Breast epithelium (tissue), 4 donors: ENCODE measurements at regions not wholly inside any gene's neighbourhood (a gene's known extent, or its start where the extent isn't known, plus 50 kb on each side); places are given as distances from the start of the nearest gene placed in this dataset.

Experiments used
- DNase-seq, 2 donors: peaks; one replicate each; pipeline ENCODE4 v3.0.0-alpha.2; 2019; ENCODE audit warnings: low spot score in 2 of 2
- H3K27ac ChIP-seq, 2 donors: fragments of 200-600 bp; sonication (generic) in 1 of 2; one replicate each; pipeline ENCODE4 v1.5.1; 2016 to 2019; ENCODE audit warnings: mild to moderate bottlenecking in 1 of 2
- H3K27me3 ChIP-seq, 2 donors: fragments of 200-600 bp; sonication (generic) in 1 of 2; one replicate each; pipeline versions ENCODE4 v1.5.1 to v1.6.0; 2017 to 2019; ENCODE audit warnings: control low read depth in 1 of 2, mild to moderate bottlenecking in 1 of 2
- H3K36me3 ChIP-seq: fragments of 200-600 bp; one replicate; pipeline ENCODE4 v1.5.1; 2019
- H3K4me1 ChIP-seq, 2 donors: fragments of 200-600 bp; sonication (generic); one replicate each; pipeline ENCODE4 v1.5.1; 2016 to 2019; ENCODE audit warnings: control low read depth in 1 of 2
- H3K4me3 ChIP-seq, 3 donors: fragments of 200-600 bp; sonication (generic); 1 replicate in 2 of 3; 2 replicates in 1 of 3; pipeline ENCODE4 v1.5.1; 2016 to 2019; ENCODE audit warnings: mild to moderate bottlenecking in 3 of 3, moderate library complexity in 2 of 3
- H3K9me3 ChIP-seq, 2 donors: fragments of 200-600 bp; sonication (generic) in 1 of 2; one replicate each; pipeline ENCODE4 v1.5.1; 2016 to 2019; ENCODE audit warnings: control low read depth in 1 of 2
- POLR2A ChIP-seq: fragments of 450-650 bp; IDR thresholded peaks from one replicate; pipeline ENCODE4 v1.6.1; 2016; ENCODE audit warnings: antibody characterized with exemption, mild to moderate bottlenecking, moderate library complexity
- POLR2AphosphoS5 ChIP-seq, 3 donors: sonication (generic); formaldehyde crosslinking; IDR thresholded peaks; one replicate each; pipeline ENCODE4 v1.6.1; 2017; ENCODE audit warnings: antibody characterized with exemption in 3 of 3
- intact Hi-C: fragments of 100-400 bp; cut with DNase I; formaldehyde crosslinking; loops from one replicate; pipeline ENCODE4 v1.15.1; 2023; ENCODE audit warnings: low total_unique reads
- TF ChIP-seq, protein P1 (sequence below), 3 donors: fragments of 450-650 bp; IDR thresholded peaks; one replicate each; pipeline ENCODE4 v1.5.1; 2016 to 2017; ENCODE audit warnings: antibody characterized with exemption in 3 of 3, mild to moderate bottlenecking in 3 of 3, moderate library complexity in 3 of 3

DNA sequence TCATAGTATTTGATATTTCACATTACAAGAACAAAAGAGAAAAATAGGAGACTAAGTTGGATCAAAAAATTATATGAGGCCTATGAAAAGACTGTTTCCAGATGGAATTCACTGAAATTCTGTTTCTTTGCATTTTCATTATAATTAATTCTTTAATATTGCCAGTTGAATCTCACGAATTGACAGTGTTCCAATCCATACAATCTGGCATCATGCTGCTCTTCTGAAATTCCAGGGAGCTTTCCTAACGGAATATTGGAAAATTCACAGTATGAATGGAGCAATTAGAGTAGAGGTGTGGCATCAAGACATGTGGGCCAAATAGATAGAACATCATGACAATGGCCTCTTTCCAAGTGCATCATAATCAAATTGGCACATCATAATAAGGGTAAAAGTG, 1178.9 kb upstream of the WWC1 start:
- DNase-seq = no peak
- no peaks in the 10 kb centered on the region for H3K27me3 ChIP-seq
- no peak overlapping the region for H3K4me3 ChIP-seq
- H3K4me1 ChIP-seq = no peaks in the 10 kb centered on the region
- no peak overlapping the region for H3K27ac ChIP-seq
- H3K36me3 ChIP-seq = no peaks in the 10 kb centered on the region
- intact Hi-C loops = no loop called here
- TF ChIP-seq POLR2A (no peak), POLR2AphosphoS5 (IDR thresholded peaks at IDR 0.05) (no peak)
- TF ChIP-seq, protein P1, sequence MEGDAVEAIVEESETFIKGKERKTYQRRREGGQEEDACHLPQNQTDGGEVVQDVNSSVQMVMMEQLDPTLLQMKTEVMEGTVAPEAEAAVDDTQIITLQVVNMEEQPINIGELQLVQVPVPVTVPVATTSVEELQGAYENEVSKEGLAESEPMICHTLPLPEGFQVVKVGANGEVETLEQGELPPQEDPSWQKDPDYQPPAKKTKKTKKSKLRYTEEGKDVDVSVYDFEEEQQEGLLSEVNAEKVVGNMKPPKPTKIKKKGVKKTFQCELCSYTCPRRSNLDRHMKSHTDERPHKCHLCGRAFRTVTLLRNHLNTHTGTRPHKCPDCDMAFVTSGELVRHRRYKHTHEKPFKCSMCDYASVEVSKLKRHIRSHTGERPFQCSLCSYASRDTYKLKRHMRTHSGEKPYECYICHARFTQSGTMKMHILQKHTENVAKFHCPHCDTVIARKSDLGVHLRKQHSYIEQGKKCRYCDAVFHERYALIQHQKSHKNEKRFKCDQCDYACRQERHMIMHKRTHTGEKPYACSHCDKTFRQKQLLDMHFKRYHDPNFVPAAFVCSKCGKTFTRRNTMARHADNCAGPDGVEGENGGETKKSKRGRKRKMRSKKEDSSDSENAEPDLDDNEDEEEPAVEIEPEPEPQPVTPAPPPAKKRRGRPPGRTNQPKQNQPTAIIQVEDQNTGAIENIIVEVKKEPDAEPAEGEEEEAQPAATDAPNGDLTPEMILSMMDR (IDR thresholded peaks at IDR 0.05) = no peak
- no peaks in the 10 kb centered on the region for H3K9me3 ChIP-seq

DNA sequence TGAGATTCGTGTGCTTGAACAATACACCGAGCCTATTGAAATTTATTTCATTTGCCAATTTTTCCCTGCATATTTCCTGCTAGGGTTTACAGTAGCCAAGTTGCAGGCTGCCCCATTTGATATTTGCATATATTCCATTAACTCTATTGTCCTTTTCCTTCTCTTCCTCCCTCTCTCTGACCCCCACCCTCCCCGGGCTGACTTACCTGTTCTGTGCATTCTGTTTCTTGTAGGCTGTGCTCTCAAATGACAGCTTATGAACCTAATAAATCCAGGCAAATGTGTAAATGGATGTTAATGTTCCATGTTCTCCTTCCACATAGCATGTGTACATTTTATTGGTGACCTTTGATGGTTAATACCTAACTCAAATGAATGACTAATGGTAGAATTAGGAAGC, 1169.2 kb upstream of the WWC1 start:
- intact Hi-C loops = no loop called here

DNA sequence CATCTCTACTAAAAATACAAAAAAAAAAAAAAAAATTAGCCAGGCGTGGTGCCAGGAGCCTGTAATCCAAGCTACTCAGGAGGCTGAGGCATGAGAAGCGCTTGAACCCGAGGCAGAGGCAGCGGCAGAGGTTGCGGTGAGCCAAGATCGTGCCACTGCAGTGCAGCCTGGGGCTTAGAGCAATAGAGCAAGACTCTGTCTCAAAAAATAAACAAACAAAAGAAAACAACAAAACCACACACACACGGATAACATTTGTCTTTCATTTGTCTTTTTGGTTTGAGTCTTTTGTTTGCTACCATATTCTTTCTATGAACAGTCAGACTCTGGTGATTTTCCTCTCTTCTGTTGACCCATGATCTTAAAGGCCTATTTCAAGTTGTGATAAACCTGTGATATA, 1168.3 kb upstream of the WWC1 start:
- DNase-seq = no peak
- H3K4me3 ChIP-seq = no peak overlapping the region
- H3K27ac ChIP-seq = no peak overlapping the region
- intact Hi-C loops = no loop called here
- no peaks in the 10 kb centered on the region for H3K4me1 ChIP-seq
- H3K27me3 ChIP-seq = no peaks in the 10 kb centered on the region
- no peak for TF ChIP-seq POLR2AphosphoS5 (IDR thresholded peaks at IDR 0.05)
- no peak for TF ChIP-seq POLR2A
- TF ChIP-seq, protein P1 (IDR thresholded peaks at IDR 0.05) = no peak
- H3K36me3 ChIP-seq = no peaks in the 10 kb centered on the region
- no peaks in the 10 kb centered on the region for H3K9me3 ChIP-seq

More for the DNA sequence above, 1169.2 kb upstream of the WWC1 start:
- no peak for DNase-seq
- TF ChIP-seq, protein P1 (IDR thresholded peaks at IDR 0.05) = no peak
- TF ChIP-seq POLR2A = no peak
- TF ChIP-seq POLR2AphosphoS5 (IDR thresholded peaks at IDR 0.05) = no peak
- Histone ChIP-seq H3K27me3 (no peaks in the 10 kb centered on the region), H3K4me3 (no peak overlapping the region), H3K4me1 (no peaks in the 10 kb centered on the region), H3K27ac (no peak overlapping the region), H3K36me3 (no peaks in the 10 kb centered on the region), H3K9me3 (no peaks in the 10 kb centered on the region)

DNA sequence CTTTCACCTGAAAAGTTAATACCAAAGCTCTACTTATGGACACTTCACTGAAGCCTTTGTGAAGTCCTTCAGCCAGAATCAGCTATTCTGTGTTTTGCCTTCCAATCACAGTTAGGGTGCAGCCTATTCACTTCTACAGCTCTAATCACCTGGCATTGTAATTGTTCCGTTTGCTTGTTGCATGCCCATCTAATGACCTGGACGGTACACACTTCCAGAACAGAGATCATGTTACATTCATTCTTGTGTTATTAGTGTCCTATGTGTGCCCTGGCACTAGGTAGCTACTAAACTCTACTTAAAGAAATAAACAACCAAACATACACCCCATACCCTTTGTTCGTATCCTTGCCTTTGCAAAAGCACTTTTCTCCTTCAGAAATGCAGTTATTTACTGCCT, 1162.9 kb upstream of the WWC1 start:
- no peak for DNase-seq
- Histone ChIP-seq H3K36me3 (no peaks in the 10 kb centered on the region), H3K27ac (no peak overlapping the region), H3K9me3 (no peaks in the 10 kb centered on the region), H3K27me3 (no peaks in the 10 kb centered on the region), H3K4me1 (no peaks in the 10 kb centered on the region), H3K4me3 (no peak overlapping the region)
- TF ChIP-seq POLR2A (no peak), POLR2AphosphoS5 (IDR thresholded peaks at IDR 0.05) (no peak)
- TF ChIP-seq, protein P1 (IDR thresholded peaks at IDR 0.05) = no peak
- intact Hi-C loops = no loop called here

DNA sequence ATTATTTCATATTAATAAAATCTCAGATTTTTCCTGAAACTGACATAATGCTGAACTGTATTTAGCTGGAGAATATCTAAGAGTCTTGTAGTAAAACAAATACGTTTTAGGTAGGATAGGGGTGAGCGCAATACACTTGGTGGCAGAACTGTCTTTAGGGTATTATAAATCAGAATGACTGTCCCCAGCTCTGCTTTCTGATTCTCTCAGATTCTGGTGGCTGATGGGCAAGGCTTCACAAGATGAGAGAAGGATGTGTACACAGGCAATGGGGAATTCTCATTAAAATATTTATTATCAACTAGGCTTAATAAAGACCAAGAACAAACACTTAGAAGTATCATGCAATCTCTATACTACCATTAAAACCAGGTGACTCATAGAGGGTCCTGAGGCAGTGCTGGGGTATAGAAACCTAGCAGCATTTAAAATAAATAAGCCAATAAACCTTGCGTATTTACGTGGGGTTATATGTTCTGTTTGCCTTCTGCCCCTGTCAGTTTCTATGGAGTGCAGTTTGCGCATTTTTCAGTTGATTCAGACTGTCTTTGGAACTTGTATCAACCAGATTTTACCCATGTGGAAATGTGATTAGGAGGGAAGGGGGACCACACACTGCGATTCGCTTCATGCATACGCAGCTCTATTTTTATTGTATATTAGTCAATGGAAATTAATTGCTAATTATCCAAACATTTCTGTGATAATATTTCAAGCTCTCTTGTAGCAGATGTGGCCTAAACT, 1150.7 kb upstream of the WWC1 start:
- no peaks in the 10 kb centered on the region for H3K4me1 ChIP-seq
- H3K27ac ChIP-seq = no peak overlapping the region
- no peak for TF ChIP-seq POLR2A
- TF ChIP-seq, protein P1 (IDR thresholded peaks at IDR 0.05) = no peak
- TF ChIP-seq POLR2AphosphoS5 (IDR thresholded peaks at IDR 0.05) = no peak
- intact Hi-C loops = no loop called here
- DNase-seq = no peak
- no peaks in the 10 kb centered on the region for H3K36me3 ChIP-seq
- no peaks in the 10 kb centered on the region for H3K27me3 ChIP-seq
- no peaks in the 10 kb centered on the region for H3K9me3 ChIP-seq
- no peak overlapping the region for H3K4me3 ChIP-seq
